HG03460 (cell line): ENCODE measurements at regions not wholly inside any gene's neighbourhood (a gene's known extent, or its start where the extent isn't known, plus 50 kb on each side); places are given as distances from the start of the nearest gene placed in this dataset.
"Not testable (repeated sequence)": the region's sequence is repeated elsewhere in the genome, so short reads cannot be mapped to it uniquely, and the experiment has no call there.

ENCODE experiments used
- ATAC-seq: cut with Tn5 transposase; IDR thresholded peaks from one replicate; pipeline ENCODE4 v1.9.1; 2021; ENCODE audit not compliant: unreplicated experiment

DNA sequence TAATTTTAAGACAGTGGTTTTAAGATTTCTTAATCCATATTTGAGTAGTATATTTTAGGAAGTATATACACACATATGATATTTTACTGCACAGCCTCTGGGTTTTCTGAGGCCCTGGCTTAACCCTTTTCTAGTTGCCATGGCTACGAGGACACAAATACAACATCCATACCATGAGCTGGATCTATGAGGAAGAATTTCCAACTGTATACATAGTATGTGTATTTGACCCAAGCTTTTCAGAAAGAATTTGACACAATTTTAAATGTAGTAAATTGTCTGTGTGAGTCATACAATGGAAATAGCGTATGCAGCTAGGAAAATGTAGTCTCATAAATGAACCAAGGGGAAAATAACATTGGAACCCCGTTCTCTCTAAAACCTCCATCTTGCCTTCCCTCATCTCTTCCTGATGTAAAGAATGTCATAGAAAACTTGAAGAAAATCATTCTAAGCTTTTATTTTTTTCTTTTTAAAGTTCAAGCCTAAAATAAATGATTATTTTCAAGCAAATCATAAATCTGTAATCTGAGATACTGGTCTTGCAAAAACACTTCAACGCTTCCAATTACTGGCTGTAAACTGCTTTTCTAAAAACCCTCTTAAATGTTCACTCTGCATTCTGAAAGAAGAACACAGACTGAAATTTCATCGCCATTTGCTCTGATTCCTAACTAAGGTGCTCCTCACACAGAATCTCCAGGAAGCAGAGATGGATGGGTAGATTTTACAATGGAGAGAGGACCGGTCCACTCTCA is 172.4 kb downstream of the LACC1 start:
- ATAC-seq = no peak

GRCh38 chr13:44052780-44053184 is 173.1 kb downstream of the LACC1 start:
- ATAC-seq = no peak

DNA sequence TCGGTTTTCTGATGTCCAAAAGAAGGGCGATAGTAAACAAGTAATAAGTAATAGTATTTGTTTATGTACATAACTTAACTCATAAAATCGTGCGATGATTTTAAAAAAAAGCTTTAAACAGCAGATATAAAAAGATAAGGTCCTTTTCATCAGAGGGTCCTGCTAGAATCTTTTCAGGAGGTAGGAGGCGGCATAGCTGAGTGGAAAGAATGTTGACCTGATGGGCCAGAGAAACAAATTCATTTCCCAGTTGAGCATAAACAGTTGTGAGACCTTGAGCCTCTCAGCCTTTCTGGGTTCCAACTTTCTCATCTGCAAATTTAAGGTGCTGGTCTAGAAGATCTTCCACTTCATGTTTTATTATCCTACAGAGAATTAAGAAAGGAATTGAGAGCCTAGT is 173.5 kb downstream of the LACC1 start:
- no peak for ATAC-seq

- no peak for ATAC-seq
Observed at GRCh38 chr13:44054525-44054924, 174.8 kb downstream of the LACC1 start.

DNA sequence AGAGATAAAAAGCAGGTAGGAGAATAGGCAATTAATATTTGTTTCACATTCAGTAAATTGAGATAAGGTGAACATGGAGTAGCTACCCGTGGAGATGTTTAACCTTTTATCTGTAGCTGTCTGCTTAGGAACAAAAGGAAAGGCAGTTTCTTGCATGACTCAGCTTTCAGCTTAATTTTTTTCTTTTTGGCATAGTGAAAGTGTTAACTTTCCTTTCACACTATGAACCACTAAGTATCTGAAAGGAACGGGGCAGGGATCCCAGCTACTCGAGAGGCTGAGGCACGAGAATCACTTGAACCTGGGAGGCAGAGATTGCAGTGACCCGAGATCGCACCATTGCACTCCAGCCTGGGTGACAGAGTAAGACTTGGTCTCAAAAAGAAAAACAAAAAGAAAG is 176.0 kb downstream of the LACC1 start:
- not testable (repeated sequence) for ATAC-seq

DNA sequence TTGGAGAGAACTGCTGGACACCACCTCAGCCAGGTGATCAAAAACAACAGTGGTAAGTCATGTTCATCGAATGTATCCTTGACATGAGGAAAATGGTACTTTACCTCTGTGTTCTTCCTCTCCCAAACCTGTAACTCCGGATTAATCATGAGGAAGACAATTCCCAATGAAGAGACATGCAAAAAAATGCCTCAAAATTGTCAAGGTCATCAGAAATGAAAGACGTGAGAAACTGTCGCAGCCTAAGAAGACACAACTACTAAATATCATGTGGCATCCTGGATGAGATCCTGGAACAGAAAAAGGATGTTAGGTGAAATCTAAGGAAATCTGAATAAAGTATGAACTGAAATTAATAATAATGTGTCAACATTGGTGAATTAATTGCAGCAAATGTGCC is 178.4 kb downstream of the LACC1 start:
- no peak for ATAC-seq

- ATAC-seq = no peak
Observed at GRCh38 chr13:44058624-44059215, 179.0 kb downstream of the LACC1 start.

DNA sequence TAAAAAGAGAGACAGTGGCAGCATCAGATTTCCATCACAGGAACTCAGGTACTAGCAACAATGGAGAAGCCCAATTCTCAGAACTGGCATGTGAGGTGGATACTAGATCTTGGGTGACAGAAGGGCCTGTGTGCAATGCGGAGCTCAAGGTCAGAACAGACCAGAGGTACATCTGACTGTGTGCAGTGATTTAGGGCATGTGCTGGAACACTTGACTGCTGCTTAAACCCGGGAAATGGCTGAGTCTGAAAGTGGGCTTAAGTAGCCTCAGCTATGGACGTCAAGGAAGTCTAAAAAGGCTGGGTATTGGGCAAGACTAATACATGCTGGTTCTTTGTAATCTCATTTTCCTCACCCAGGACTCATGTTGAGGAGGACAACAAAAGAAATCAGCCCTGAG is 182.2 kb downstream of the LACC1 start:
- no peak for ATAC-seq

- no peak for ATAC-seq
Observed at GRCh38 chr13:44063467-44063866, 183.8 kb downstream of the LACC1 start.

GRCh38 chr13:44063881-44064280 is 184.2 kb downstream of the LACC1 start:
- no peak for ATAC-seq

DNA sequence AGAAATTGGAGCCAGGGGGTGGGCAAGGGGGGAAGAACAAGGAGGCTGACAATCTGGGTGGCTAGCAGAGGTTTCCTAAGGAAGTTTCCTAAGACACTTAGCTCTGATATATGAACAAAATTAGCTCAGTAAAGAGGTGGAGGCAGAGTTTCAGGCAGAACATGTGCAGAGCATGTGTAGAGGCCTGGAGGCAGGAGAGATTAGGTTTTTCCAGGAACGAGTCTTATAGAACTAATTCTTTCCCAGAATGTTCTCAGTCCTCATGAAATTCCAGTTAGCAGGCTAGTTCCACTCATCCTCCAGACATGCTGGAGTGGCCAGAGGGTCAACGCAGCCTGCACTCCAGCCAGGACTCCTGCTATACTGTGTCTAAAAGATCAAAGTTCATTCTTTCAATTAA is 184.7 kb downstream of the LACC1 start:
- ATAC-seq = no peak

DNA sequence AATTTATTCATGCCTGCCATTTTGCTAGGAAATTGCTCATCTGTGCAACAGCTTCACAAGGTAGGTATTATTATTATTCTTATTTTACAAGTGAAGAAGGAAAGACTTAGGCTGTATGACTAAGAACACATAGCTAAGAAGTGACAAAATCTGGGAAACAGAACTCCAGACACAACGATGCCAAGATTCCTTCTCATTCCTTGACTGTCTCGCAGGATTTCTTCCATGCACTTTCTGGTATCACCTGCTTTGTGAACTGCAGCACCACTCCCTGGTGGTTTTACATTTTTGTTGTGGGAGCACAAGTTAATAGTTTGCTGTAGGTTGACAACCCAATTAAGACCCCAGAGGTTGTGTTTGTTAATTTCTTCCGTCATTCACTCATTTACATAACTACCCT is 188.5 kb downstream of the LACC1 start:
- no peak for ATAC-seq

DNA sequence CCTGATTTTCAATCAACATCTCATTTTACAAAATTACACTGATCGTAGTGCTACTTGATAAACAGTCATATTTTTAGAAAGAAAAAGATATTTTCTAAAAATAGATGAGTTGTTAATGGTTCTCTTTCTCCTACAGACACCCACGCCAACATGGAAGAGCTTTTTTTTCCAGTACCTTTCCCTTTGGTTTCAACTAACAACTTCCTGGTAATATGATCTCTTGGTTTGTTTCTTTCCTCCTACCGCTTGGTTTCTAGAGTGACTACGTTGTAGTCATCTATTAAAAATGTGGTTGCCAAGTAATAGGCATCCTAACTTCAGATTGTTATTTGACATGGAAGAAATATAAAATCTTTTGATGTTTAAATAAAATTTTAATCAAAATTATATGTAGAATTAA is 189.0 kb downstream of the LACC1 start:
- no peak for ATAC-seq

GRCh38 chr13:44072536-44072935 is 192.8 kb downstream of the LACC1 start:
- no peak for ATAC-seq

DNA sequence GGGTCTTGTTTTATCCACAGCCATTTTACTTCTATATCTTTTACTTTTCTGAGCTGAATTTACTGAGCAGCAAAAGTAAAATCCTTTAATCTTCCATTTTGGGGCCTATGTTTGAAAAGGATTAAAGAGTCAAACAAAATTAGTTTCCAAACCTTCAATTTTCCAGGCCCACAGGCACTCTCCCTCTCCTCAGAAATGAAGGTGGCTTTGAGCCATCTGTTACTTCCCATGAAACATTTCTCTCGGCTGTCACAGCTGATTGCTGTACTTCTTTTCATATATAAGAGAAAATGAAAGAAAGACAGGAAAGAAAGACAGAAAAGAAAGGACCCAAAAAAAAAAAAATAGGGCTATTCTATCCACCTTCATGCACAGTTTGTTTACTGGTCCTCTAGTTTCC is 194.9 kb downstream of the LACC1 start:
- no peak for ATAC-seq

DNA sequence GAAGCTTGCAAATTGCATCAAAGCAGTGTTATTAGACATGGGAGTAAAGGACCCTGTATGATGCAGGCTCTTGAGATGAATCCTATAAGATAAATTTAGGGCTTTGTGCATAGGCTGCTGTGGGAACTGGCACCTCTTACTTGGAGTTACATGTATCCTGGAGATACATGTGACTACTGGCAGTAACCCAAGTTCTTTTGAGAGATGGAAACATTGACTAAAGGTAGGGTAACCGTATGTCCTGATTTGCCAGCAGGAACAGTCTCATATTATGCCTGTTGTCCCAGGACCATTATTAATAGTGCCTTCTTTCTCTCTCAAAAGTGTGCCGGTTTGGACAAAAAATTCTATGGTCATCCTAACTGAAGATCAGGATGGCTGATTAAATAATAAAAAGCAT is 195.4 kb downstream of the LACC1 start:
- no peak for ATAC-seq

GRCh38 chr13:44078806-44079376 is 199.2 kb downstream of the LACC1 start:
- no peak for ATAC-seq

DNA sequence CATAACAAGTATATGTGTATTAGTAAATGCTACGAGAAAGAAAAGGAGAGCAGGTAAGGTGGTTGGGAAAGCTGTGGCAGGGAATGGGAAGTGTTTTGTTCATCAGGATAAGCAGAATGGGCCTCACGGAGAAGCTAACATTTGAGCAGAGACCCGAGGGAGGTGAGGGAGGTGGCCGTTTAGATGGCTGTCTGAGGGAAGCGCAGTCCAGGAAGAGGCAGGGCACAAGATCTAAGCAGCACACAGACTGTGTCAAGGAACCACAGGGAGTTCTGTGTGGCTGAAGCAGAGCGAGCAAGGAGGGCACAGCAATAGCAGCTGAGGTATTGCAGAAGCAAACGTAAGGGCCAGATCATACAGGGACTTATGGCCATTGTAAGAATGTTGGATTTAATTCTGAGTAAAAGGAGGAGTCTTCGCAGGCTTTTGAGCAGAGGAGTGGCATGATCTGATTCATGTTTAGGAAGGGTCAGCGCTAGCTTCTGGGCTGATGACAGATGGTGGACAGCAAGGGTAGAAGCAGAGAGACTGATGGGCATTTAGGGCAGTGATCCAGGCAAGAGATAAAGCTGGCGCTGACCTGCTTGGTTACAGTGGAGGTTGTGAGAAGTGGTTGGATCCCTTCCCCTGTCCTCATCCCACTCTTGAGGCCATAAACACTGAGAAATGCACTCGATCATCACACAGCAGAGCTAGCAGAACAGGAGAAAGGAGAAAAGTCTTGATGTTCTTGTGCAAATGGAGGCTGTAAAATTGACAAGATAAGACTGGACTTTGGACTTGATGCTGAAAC is 199.9 kb downstream of the LACC1 start:
- ATAC-seq = no peak

GRCh38 chr13:44084146-44084545 is 204.4 kb downstream of the LACC1 start:
- no peak for ATAC-seq

DNA sequence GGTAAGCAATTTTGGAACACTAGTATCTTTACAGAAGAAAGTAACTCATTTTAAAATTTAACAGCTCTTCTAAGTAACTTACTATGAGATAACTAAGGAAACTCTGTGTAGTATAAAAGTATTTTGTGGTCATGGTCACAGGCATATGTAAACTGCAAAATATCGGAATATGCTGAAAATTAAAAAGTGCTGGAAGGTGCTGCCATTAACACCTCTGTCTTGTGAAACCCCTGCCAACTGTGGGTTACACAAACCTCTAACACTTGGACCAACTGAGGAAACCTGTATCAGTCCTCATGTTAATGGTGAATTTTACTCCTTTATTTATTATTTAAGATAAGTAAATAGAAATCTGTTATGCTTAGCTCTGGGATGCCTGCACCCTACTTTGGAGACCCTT is 206.7 kb downstream of the LACC1 start:
- ATAC-seq = no peak

DNA sequence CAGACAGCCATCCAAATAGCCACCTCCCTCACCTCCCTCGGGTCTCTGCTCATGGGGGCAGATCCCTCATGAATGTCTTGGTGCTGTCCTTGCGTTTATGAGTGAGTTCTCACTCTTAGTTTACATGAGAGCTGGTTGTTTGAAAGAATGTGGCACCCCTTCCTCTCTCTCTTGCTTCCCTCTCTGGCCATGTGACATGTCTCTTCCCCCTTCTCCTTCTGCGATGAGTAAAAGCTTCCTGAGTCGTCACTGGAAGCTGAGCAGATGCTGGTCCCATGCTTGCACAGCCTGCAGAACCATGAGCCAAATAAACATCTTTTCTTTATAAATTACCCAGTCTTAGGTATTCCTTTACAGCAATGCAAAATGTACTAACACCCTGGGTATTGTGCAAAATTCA is 208.7 kb downstream of the LACC1 start:
- no peak for ATAC-seq

- no peak for ATAC-seq
Observed at GRCh38 chr13:44088991-44089413, 209.3 kb downstream of the LACC1 start.
